Activated T-cell treated with anti-CD3 and anti-CD28 coated beads, Interleukin-2, amount 50 U/mL, for 24 hours (primary cell): ENCODE measurements at regions not wholly inside any gene's neighbourhood (a gene's known extent, or its start where the extent isn't known, plus 50 kb on each side); places are given as distances from the start of the nearest gene placed in this dataset.

Source experiments
- DNase-seq: peaks from one replicate; pipeline ENCODE4 v3.0.0-alpha.2; 2020
- H3K27ac Mint-ChIP-seq: 2 replicates; pipeline ENCODE4 v1.8.0; 2020; ENCODE audit warnings: mild to moderate bottlenecking, mixed read lengths
- H3K27me3 Mint-ChIP-seq: 2 replicates; pipeline ENCODE4 v1.8.0; 2020; ENCODE audit warnings: mixed read lengths
- H3K36me3 Mint-ChIP-seq: 2 replicates; pipeline ENCODE4 v1.8.0; 2020; ENCODE audit warnings: low read depth, mixed read lengths
- H3K4me1 Mint-ChIP-seq: 2 replicates; pipeline ENCODE4 v1.8.0; 2020; ENCODE audit warnings: low read depth, mixed read lengths
- H3K4me3 Mint-ChIP-seq: 2 replicates; pipeline ENCODE4 v1.8.0; 2020; ENCODE audit warnings: mild to moderate bottlenecking, moderate library complexity, mixed read lengths
- H3K9me3 Mint-ChIP-seq: 2 replicates; pipeline ENCODE4 v1.8.0; 2020; ENCODE audit warnings: mixed read lengths

DNA sequence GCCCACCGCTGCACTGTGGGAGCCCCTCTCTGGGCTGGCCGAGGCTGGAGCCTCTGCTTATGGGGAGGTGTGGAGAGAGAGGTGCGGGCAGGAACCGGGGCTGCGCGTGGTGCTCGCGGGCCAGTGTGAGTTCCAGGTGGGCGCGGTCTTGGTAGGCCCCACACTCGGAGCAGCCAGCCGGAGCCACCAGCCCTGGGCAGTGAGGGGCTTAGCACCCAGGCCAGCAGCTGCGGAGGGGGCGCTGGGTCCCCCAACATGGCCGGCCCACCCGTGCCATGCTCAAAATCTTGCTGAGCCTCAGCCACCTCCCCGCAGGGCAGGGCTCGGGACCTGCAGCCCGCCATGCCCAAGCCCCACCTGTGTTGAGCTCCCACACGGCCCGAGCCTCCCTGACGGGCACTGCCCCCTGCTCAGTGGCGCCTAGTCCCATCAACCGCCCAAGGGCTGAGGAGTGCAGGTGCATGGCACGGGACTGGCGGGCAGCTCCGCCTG, 856.8 kb upstream of the CELF2 start:
- Mint-ChIP-seq H3K36me3 (no peaks in the 10 kb centered on the region), H3K27ac (no peak overlapping the region), H3K9me3 (peaks cover 5% of the 10 kb centered on the region), H3K4me3 (no peak overlapping the region), H3K4me1 (no peaks in the 10 kb centered on the region), H3K27me3 (no peaks in the 10 kb centered on the region)
- no peak for DNase-seq

- DNase-seq: no peak
- Mint-ChIP-seq H3K27me3 (no peaks in the 10 kb centered on the region), H3K36me3 (no peaks in the 10 kb centered on the region), H3K4me1 (no peaks in the 10 kb centered on the region), H3K27ac (no peak overlapping the region), H3K4me3 (no peak overlapping the region), H3K9me3 (peaks cover 4% of the 10 kb centered on the region)
These were observed 852.8 kb upstream of the CELF2 start for GRCh38 chr10:10164848-10165247.

DNA sequence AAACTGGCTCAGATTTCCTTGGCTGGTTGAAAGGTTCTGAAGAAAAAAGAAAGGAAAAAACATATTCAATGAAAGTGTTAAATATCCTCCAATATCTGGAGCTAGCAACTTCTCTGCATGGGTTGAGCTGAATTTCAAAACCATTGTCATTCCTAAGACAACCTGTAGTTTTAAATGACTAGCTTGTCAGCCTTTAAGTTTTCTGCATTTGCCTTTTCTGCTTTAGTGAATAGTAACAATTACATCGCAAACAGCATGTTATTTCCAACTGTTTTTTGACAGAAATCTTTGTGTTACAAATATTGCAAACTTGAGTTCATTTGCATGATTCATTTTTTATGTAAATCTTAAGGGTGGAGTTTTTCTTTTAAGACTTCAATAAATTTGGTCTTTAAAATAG, 852.3 kb upstream of the CELF2 start:
- Mint-ChIP-seq H3K4me1 (no peaks in the 10 kb centered on the region), H3K9me3 (no peaks in the 10 kb centered on the region), H3K27ac (no peak overlapping the region), H3K27me3 (no peaks in the 10 kb centered on the region), H3K4me3 (no peak overlapping the region), H3K36me3 (no peaks in the 10 kb centered on the region)
- no peak for DNase-seq

DNA sequence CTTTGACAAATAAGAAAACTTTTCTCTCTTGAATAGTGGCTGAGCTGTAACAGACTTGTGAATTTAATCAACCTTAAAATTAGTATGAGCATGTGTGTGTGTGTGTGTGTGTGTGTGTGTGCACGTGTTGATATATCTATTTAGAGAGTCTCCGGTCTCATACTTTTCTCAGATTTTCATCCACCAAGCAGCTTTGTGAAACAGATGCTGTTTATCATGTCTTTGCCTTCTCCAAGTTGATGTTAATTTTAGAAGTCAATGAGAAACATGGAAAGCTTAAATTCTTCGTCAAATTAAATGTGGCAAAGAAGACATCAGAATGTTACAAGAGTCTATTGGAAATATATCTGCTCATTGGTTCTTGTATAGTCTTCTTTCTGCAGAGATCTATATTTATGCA, 839.2 kb upstream of the CELF2 start:
- H3K36me3 Mint-ChIP-seq: no peaks in the 10 kb centered on the region
- H3K4me1 Mint-ChIP-seq: no peaks in the 10 kb centered on the region
- DNase-seq: no peak
- H3K27me3 Mint-ChIP-seq: peaks cover 11% of the 10 kb centered on the region
- no peak overlapping the region for H3K4me3 Mint-ChIP-seq
- H3K27ac Mint-ChIP-seq: no peak overlapping the region
- H3K9me3 Mint-ChIP-seq: peaks cover 2% of the 10 kb centered on the region

GRCh38 chr10:10193848-10194247, 823.8 kb upstream of the CELF2 start:
- H3K4me3 Mint-ChIP-seq: no peak overlapping the region
- DNase-seq: no peak
- no peaks in the 10 kb centered on the region for H3K9me3 Mint-ChIP-seq
- H3K36me3 Mint-ChIP-seq: no peaks in the 10 kb centered on the region
- H3K27me3 Mint-ChIP-seq: peaks cover 8% of the 10 kb centered on the region
- H3K4me1 Mint-ChIP-seq: no peaks in the 10 kb centered on the region
- no peak overlapping the region for H3K27ac Mint-ChIP-seq

GRCh38 chr10:10196701-10197100, 821.0 kb upstream of the CELF2 start:
- Mint-ChIP-seq H3K4me1 (no peaks in the 10 kb centered on the region), H3K27ac (no peak overlapping the region), H3K9me3 (no peaks in the 10 kb centered on the region), H3K4me3 (no peak overlapping the region), H3K36me3 (no peaks in the 10 kb centered on the region), H3K27me3 (peaks cover 5% of the 10 kb centered on the region)
- DNase-seq: no peak

GRCh38 chr10:10197423-10197822, 820.2 kb upstream of the CELF2 start:
- no peaks in the 10 kb centered on the region for H3K4me1 Mint-ChIP-seq
- H3K27ac Mint-ChIP-seq: no peak overlapping the region

GRCh38 chr10:10198363-10198762, 819.3 kb upstream of the CELF2 start:
- H3K27ac Mint-ChIP-seq: no peak overlapping the region
- H3K4me3 Mint-ChIP-seq: no peak overlapping the region
- peaks cover 3% of the 10 kb centered on the region for H3K9me3 Mint-ChIP-seq
- no peaks in the 10 kb centered on the region for H3K36me3 Mint-ChIP-seq
- no peak for DNase-seq
- H3K4me1 Mint-ChIP-seq: no peaks in the 10 kb centered on the region
- H3K27me3 Mint-ChIP-seq: peaks cover 5% of the 10 kb centered on the region

More at GRCh38 chr10:10197423-10197822, 820.2 kb upstream of the CELF2 start:
- Mint-ChIP-seq H3K9me3 (no peaks in the 10 kb centered on the region), H3K27me3 (peaks cover 5% of the 10 kb centered on the region), H3K36me3 (no peaks in the 10 kb centered on the region), H3K4me3 (no peak overlapping the region)
- no peak for DNase-seq

DNA sequence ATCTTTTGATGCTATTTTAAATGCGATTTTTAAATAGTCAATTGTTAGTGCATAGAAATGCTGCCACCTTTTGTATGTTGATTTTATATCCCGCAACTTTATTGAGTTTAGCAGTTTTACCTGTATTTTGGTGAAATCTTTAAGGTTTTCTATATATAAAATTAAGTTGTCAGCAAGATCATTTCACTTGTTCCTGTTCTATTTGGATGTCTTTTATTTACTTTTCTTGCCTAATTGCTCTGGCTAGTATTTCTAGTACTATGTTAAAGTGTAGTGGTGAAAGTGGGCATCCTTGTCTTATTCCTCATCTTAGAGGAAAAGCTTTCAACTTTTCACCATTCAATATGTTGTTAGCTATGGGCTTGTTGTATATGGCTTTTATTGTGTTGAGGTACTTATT, 813.3 kb upstream of the CELF2 start:
- Mint-ChIP-seq H3K36me3 (no peaks in the 10 kb centered on the region), H3K4me3 (no peak overlapping the region), H3K9me3 (peaks cover 12% of the 10 kb centered on the region), H3K4me1 (no peaks in the 10 kb centered on the region), H3K27me3 (peaks cover 3% of the 10 kb centered on the region), H3K27ac (no peak overlapping the region)
- no peak for DNase-seq

GRCh38 chr10:10205906-10206305, 811.8 kb upstream of the CELF2 start:
- no peak overlapping the region for H3K4me3 Mint-ChIP-seq
- H3K27me3 Mint-ChIP-seq: peaks cover 3% of the 10 kb centered on the region
- H3K27ac Mint-ChIP-seq: no peak overlapping the region
- H3K36me3 Mint-ChIP-seq: no peaks in the 10 kb centered on the region
- peaks cover 12% of the 10 kb centered on the region for H3K9me3 Mint-ChIP-seq
- no peak for DNase-seq
- H3K4me1 Mint-ChIP-seq: no peaks in the 10 kb centered on the region

GRCh38 chr10:10207538-10207937, 810.1 kb upstream of the CELF2 start:
- Mint-ChIP-seq H3K27ac (no peak overlapping the region), H3K4me3 (no peak overlapping the region), H3K27me3 (peaks cover 9% of the 10 kb centered on the region), H3K4me1 (no peaks in the 10 kb centered on the region), H3K9me3 (peaks cover 12% of the 10 kb centered on the region), H3K36me3 (no peaks in the 10 kb centered on the region)
- no peak for DNase-seq

GRCh38 chr10:10208196-10208595, 809.5 kb upstream of the CELF2 start:
- no peak overlapping the region for H3K27ac Mint-ChIP-seq

DNA sequence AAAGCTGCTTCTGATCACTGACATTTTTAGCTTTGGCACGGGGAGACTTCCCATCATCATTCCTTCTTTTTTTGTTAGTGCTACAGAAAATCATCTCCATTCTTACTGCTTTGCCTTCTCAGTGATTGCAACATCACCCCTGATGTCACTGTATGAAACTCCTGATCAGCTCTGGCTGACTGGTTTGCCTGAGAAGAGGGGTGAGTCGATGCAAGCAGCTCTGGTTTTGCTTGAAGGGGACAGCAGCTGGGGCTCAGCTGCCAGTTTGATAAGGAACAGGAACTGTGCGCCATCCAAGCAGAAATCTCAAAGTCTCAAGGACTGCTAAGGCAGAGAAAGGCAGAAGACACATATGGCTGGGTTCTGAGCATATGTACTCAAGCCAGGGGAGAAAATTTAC, 808.5 kb upstream of the CELF2 start:
- Mint-ChIP-seq H3K9me3 (peaks cover 9% of the 10 kb centered on the region), H3K27me3 (peaks cover 9% of the 10 kb centered on the region), H3K27ac (no peak overlapping the region), H3K36me3 (no peaks in the 10 kb centered on the region), H3K4me3 (no peak overlapping the region), H3K4me1 (no peaks in the 10 kb centered on the region)
- no peak for DNase-seq

More at GRCh38 chr10:10208196-10208595, 809.5 kb upstream of the CELF2 start:
- Mint-ChIP-seq H3K36me3 (no peaks in the 10 kb centered on the region), H3K4me3 (no peak overlapping the region), H3K4me1 (no peaks in the 10 kb centered on the region), H3K9me3 (peaks cover 9% of the 10 kb centered on the region), H3K27me3 (peaks cover 9% of the 10 kb centered on the region)
- no peak for DNase-seq

DNA sequence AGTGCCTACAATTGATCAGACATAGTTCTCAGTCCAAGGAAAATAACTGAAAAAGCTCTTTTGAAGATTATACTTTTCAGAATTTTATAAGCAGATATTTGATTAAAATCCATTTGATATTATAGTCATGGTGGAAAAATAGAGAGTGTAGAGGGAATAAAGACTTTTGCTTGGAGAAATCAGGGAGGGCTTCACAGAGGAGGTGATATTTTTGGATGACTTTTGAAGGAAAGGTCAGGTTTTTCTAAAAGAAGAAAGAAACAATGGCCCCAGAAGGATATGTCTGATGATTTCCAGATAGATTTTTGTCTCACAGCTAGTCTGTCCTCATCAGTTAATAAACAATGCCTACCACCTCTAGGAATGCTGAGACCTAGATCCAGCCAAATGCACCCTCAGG, 806.3 kb upstream of the CELF2 start:
- Mint-ChIP-seq H3K4me1 (no peaks in the 10 kb centered on the region), H3K4me3 (no peak overlapping the region)
- no peak for DNase-seq

GRCh38 chr10:10213237-10213636, 804.4 kb upstream of the CELF2 start:
- Mint-ChIP-seq H3K9me3 (no peaks in the 10 kb centered on the region), H3K27me3 (peaks cover 5% of the 10 kb centered on the region), H3K4me1 (no peaks in the 10 kb centered on the region), H3K36me3 (no peaks in the 10 kb centered on the region), H3K4me3 (no peak overlapping the region), H3K27ac (no peak overlapping the region)
- DNase-seq: no peak

More for the DNA sequence above, 806.3 kb upstream of the CELF2 start:
- peaks cover 9% of the 10 kb centered on the region for H3K27me3 Mint-ChIP-seq
- H3K36me3 Mint-ChIP-seq: no peaks in the 10 kb centered on the region
- no peaks in the 10 kb centered on the region for H3K9me3 Mint-ChIP-seq
- H3K27ac Mint-ChIP-seq: no peak overlapping the region

- Mint-ChIP-seq H3K27ac (no peak overlapping the region), H3K36me3 (no peaks in the 10 kb centered on the region)
These were observed 795.3 kb upstream of the CELF2 start for GRCh38 chr10:10222304-10222841.

More at GRCh38 chr10:10222304-10222841, 795.3 kb upstream of the CELF2 start:
- no peak for DNase-seq
- Mint-ChIP-seq H3K27me3 (no peaks in the 10 kb centered on the region), H3K4me3 (no peak overlapping the region), H3K9me3 (no peaks in the 10 kb centered on the region), H3K4me1 (no peaks in the 10 kb centered on the region)
